ELF-1 (cell line): ENCODE measurements at regions not wholly inside any gene's neighbourhood (a gene's known extent, or its start where the extent isn't known, plus 50 kb on each side); places are given as distances from the start of the nearest gene placed in this dataset.

ENCODE experiments used
- DNase-seq: peaks from one replicate; pipeline ENCODE4 v3.0.0-alpha.2; 2016; ENCODE audit warnings: low read depth, low spot score

- no peak for DNase-seq
Observed at GRCh38 chr2:217047209-217047608, 187.3 kb upstream of the TNP1 start.

- no peak for DNase-seq
Observed at GRCh38 chr2:217045700-217046475, 186.0 kb upstream of the TNP1 start.

- no peak for DNase-seq
Observed at GRCh38 chr2:217040099-217040498, 180.2 kb upstream of the TNP1 start.

- DNase-seq = no peak
Observed at GRCh38 chr2:217038001-217038400, 178.1 kb upstream of the TNP1 start.

- DNase-seq = no peak
Observed at GRCh38 chr2:217037353-217037752, 177.5 kb upstream of the TNP1 start.

GRCh38 chr2:217035967-217036366 is 176.1 kb upstream of the TNP1 start:
- no peak for DNase-seq

- peak; percentile 10 for DNase-seq
Observed at GRCh38 chr2:217033186-217033585, 173.3 kb upstream of the TNP1 start.

GRCh38 chr2:217031445-217031844 is 171.6 kb upstream of the TNP1 start:
- no peak for DNase-seq

- DNase-seq = no peak
Observed at GRCh38 chr2:217030081-217030480, 170.2 kb upstream of the TNP1 start.

- no peak for DNase-seq
Observed at GRCh38 chr2:217028128-217028527, 168.3 kb upstream of the TNP1 start.

GRCh38 chr2:217027414-217027813 is 167.6 kb upstream of the TNP1 start:
- DNase-seq = no peak

- DNase-seq = no peak
Observed at GRCh38 chr2:217026569-217026968, 166.7 kb upstream of the TNP1 start.

- no peak for DNase-seq
Observed at GRCh38 chr2:217026161-217026560, 166.3 kb upstream of the TNP1 start.

- DNase-seq = no peak
Observed at GRCh38 chr2:217023611-217024010, 163.7 kb upstream of the TNP1 start.

- DNase-seq = no peak
Observed at GRCh38 chr2:217017456-217018252, 157.8 kb upstream of the TNP1 start.

- DNase-seq = no peak
Observed at GRCh38 chr2:217016796-217017419, 157.0 kb upstream of the TNP1 start.

- DNase-seq = no peak
Observed at GRCh38 chr2:217014328-217015105, 154.7 kb upstream of the TNP1 start.

GRCh38 chr2:217013926-217014325 is 154.1 kb upstream of the TNP1 start:
- no peak for DNase-seq

- DNase-seq = no peak
Observed at GRCh38 chr2:217011576-217011975, 151.7 kb upstream of the TNP1 start.

- DNase-seq = no peak
Observed at GRCh38 chr2:217010173-217010572, 150.3 kb upstream of the TNP1 start.

- no peak for DNase-seq
Observed at GRCh38 chr2:217008794-217009193, 148.9 kb upstream of the TNP1 start.

GRCh38 chr2:217006217-217006616 is 146.4 kb upstream of the TNP1 start:
- DNase-seq = no peak
